ENCODE measurements at regions not wholly inside any gene's neighbourhood (a gene's known extent, or its start where the extent isn't known, plus 50 kb on each side); places are given as distances from the start of the nearest gene placed in this dataset.

DNA sequence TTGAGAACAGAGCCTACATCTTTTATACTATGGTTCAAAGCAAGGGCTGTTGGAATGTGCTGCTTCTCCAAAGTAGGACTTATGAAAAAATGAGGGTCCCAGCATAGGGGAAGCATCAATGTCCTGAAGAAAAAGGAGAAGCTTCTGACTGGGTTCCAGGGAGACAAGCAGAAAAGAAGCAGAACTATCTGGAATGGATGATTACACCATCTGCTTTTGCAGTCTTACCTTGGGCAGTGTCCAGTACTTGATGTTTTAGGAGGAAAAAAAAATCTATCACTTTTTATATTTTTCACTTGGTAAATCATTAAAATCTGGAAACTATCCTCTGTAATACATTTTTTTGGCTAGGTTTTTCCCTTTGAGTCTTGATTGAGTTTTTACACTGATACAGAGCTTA lies 57.9 kb upstream of the DPH6 start:
- TF ChIP-seq TAF1 (IDR thresholded peaks at IDR 0.05; ENCODE audit: borderline replicate concordance, low read depth, low read length) (no peak), POLR2AphosphoS5 (IDR thresholded peaks at IDR 0.05; ENCODE audit: low read depth, low read length) (no peak), POLR2A (IDR thresholded peaks at IDR 0.05; ENCODE audit: low read depth, low read length) (no peak)
